Spleen (tissue), 11 donors: ENCODE measurements at regions not wholly inside any gene's neighbourhood (a gene's known extent, or its start where the extent isn't known, plus 50 kb on each side); places are given as distances from the start of the nearest gene placed in this dataset.

Experiments used
- DNase-seq: peaks from one replicate; pipeline ENCODE4 v3.0.0-alpha.2; 2020
- H3K27ac ChIP-seq, 8 donors: fragments of 200-600 bp; sonication (generic) in 7 of 8; 1 replicate in 4 of 8; 2 replicates in 4 of 8; pipeline versions ENCODE4 v1.5.0 to v1.8.0; 2016 to 2021; ENCODE audit warnings: inconsistent platforms in 4 of 8, mild to moderate bottlenecking in 4 of 8, moderate library complexity in 1 of 8
- H3K27me3 ChIP-seq, 7 donors: fragments of 200-600 bp; sonication (generic) in 6 of 7; replicated peaks in 1 of 7; 1 replicate in 4 of 7; 2 replicates in 3 of 7; pipeline versions ENCODE4 v1.5.0 to v1.8.0; 2016 to 2021; ENCODE audit warnings: inconsistent platforms in 3 of 7, mild to moderate bottlenecking in 1 of 7
- H3K36me3 ChIP-seq, 6 donors: fragments of 200-600 bp; sonication (generic) in 5 of 6; 1 replicate in 4 of 6; 2 replicates in 2 of 6; pipeline versions ENCODE4 v1.5.0 to v1.8.0; 2016 to 2021; ENCODE audit warnings: inconsistent platforms in 2 of 6
- H3K4me1 ChIP-seq, 6 donors: fragments of 200-600 bp; sonication (generic) in 5 of 6; 1 replicate in 3 of 6; 2 replicates in 3 of 6; pipeline versions ENCODE4 v1.5.0 to v1.8.0; 2016 to 2021; ENCODE audit warnings: inconsistent platforms in 3 of 6
- H3K4me3 ChIP-seq, 8 donors: fragments of 200-600 bp; sonication (generic) in 7 of 8; 1 replicate in 4 of 8; 2 replicates in 4 of 8; pipeline versions ENCODE4 v1.5.0 to v1.8.0; 2016 to 2021; ENCODE audit warnings: inconsistent platforms in 4 of 8, mild to moderate bottlenecking in 4 of 8, moderate library complexity in 2 of 8
- H3K9me3 ChIP-seq, 8 donors: fragments of 200-600 bp; sonication (generic) in 7 of 8; 1 replicate in 4 of 8; 2 replicates in 4 of 8; pipeline versions ENCODE4 v1.5.0 to v1.8.0; 2016 to 2021; ENCODE audit warnings: inconsistent platforms in 4 of 8
- POLR2A ChIP-seq, 3 donors: fragments of 450-650 bp; IDR thresholded peaks; one replicate each; pipeline ENCODE4 v1.5.1; 2017; ENCODE audit warnings: antibody characterized with exemption in 3 of 3, mild to moderate bottlenecking in 1 of 3
- POLR2AphosphoS5 ChIP-seq, 3 donors: sonication (generic); formaldehyde crosslinking; IDR thresholded peaks; one replicate each; pipeline ENCODE4 v1.5.1; 2017; ENCODE audit warnings: antibody characterized with exemption in 3 of 3
- WGBS, 5 donors: extraction: QIAGEN DNeasy Blood & Tissue Kit in 3 of 5; methylation state at CpG; one replicate each; pipeline versions ENCODE4 v1.1.5 to v1.1.7; 2013 to 2018; 5-methylcytosine and 5-hydroxymethylcytosine counted together
- intact Hi-C: fragments of 100-400 bp; cut with DNase I; formaldehyde crosslinking; loops from one replicate; pipeline ENCODE4 v1.15.0; 2023; ENCODE audit warnings: low total_unique reads
- small RNA-seq, 4 donors: library from RNA; depleted of rRNA; stranded (forward); fragments of <200 nt; gene quantifications; one replicate each; pipeline ENCODE3, GENCODE V24; 2016
- TF ChIP-seq, protein P1 (sequence below), 11 experiments: fragments of 200-600 bp in 7 of 11; fragments of 450-650 bp in 4 of 11; sonication (generic) in 4 of 11; IDR thresholded peaks in 8 of 11; conservative IDR thresholded peaks in 3 of 11; 1 replicate in 7 of 11; 2 replicates in 4 of 11; pipeline versions ENCODE4 v1.4.0 to v1.8.0; 2016 to 2021; ENCODE audit warnings: antibody characterized with exemption in 11 of 11, inconsistent platforms in 4 of 11, mild to moderate bottlenecking in 1 of 11
- donor health status: healthy with polysubstance abuse.
- donor health status: DM: no; HTN: no; CAD: no; lungs with moderate emphysema.
- donor health status: DM: no; HTN: no; CAD: no.
- donor health status: Bipolar disorder and iron deficiency.
- donor health status: healthy.
- donor health status: DM: no; HTN: no; CAD: no.
- donor health status: DM: yes; HTN: yes; CAD: no.

DNA sequence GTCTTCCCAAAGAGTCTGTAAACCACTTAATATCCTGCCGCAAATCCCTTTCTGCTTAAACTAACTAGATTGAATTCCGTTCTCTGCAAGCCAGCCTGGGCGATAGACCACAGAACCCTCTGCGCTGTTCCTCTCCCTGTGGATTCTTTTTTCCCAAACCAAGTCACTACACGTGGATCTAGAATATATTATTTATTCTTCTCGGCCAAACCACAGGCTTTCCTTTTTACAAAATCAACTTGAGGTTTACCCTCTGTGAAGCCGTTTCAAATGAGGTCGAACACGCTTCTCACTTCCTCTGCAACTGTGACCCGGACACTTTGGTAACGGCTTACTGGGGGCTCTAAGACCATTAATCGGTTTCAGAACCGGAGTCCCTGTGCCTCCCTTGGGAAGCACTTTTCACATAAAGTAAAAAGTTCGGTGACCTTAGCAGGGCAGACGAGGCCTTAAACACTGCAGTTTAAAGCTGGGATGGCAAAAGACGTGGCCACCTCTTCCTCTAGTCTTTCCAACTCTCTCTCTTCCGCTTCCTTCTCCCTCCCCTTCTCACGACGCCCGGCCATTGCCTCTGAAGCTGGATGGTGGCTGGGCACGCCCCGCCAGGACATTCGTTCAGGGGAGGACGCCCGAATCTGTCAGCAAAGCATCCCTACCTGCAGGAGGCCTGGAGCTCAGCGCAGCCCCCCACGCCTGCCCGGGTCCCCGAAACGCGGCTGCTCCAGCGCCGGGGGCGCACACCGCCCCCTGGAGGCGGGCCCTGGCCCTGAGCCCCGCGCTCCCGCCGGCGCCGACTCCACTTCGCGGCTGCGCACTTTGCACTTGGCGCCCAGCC is 55.0 kb upstream of the FOXC1 start:
- peak overlapping the region; percentile 19 to 73 (median 40) for H3K4me3 ChIP-seq
- WGBS, 5 donors, result 13 to 22% (median 19%) methylated on average over 32 to 46 of the region's 46 CpGs
- peak; percentile 89 for DNase-seq
- intact Hi-C loops, result no loop called here
- peaks cover 0 to 36% (median 5%) of the 10 kb centered on the region in 7 donors for H3K27me3 ChIP-seq
- peak overlapping the region in 6 of 8 donors; percentile 41 to 79 (median 72) for H3K27ac ChIP-seq
- peaks cover 0 to 6% (median 0%) of the 10 kb centered on the region in 8 donors for H3K9me3 ChIP-seq
- H3K36me3 ChIP-seq, result no peaks in the 10 kb centered on the region
- H3K4me1 ChIP-seq, result peaks cover 0 to 23% (median 0%) of the 10 kb centered on the region in 6 donors
- TF ChIP-seq POLR2A (IDR thresholded peaks at IDR 0.05) (no peak), POLR2AphosphoS5 (IDR thresholded peaks at IDR 0.05) (peak in 2 of 3 donors; percentile 63 to 68)
- TF ChIP-seq, protein P1, sequence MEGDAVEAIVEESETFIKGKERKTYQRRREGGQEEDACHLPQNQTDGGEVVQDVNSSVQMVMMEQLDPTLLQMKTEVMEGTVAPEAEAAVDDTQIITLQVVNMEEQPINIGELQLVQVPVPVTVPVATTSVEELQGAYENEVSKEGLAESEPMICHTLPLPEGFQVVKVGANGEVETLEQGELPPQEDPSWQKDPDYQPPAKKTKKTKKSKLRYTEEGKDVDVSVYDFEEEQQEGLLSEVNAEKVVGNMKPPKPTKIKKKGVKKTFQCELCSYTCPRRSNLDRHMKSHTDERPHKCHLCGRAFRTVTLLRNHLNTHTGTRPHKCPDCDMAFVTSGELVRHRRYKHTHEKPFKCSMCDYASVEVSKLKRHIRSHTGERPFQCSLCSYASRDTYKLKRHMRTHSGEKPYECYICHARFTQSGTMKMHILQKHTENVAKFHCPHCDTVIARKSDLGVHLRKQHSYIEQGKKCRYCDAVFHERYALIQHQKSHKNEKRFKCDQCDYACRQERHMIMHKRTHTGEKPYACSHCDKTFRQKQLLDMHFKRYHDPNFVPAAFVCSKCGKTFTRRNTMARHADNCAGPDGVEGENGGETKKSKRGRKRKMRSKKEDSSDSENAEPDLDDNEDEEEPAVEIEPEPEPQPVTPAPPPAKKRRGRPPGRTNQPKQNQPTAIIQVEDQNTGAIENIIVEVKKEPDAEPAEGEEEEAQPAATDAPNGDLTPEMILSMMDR (IDR thresholded peaks at IDR 0.05 in 8 of 11, conservative IDR thresholded peaks at IDR 0.05 in 3 of 11), result peak in 10 of 11 experiments; percentile 23 to 90 (median 79)

DNA sequence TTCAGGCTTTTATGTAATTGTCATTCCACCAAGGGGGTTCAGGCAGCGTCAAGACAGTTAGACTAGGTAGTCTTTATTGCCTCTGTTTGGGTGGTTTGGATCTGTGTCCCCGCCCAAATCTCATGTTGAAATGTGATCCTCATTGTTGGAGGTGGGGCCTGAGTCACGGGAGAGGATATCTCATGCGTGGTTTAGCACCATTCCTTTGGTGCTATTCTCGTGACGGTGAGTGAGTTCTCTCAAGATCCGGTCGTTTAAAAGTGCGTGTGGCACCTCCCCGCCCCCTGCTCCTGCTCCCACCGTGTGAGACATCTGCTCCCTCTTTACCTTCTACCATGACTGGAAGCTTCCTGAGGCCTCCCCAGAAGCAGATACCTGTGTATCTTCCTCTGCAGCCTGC is 51.3 kb upstream of the FOXC1 start:
- intact Hi-C loops, result no loop called here
- Histone ChIP-seq H3K4me1 (peaks cover 0 to 23% (median 0%) of the 10 kb centered on the region in 6 donors), H3K4me3 (no peak overlapping the region), H3K27me3 (peaks cover 0 to 44% (median 5%) of the 10 kb centered on the region in 7 donors), H3K36me3 (no peaks in the 10 kb centered on the region), H3K9me3 (peaks cover 0 to 6% (median 0%) of the 10 kb centered on the region in 8 donors), H3K27ac (no peak overlapping the region)
- TF ChIP-seq POLR2A (IDR thresholded peaks at IDR 0.05), result no peak
- TF ChIP-seq, protein P1 (IDR thresholded peaks at IDR 0.05 in 8 of 11, conservative IDR thresholded peaks at IDR 0.05 in 3 of 11), result no peak
- TF ChIP-seq POLR2AphosphoS5 (IDR thresholded peaks at IDR 0.05), result no peak
- DNase-seq, result no peak
- 74 to 87% (median 83%) methylated on average over 11 of the region's 11 CpGs for WGBS, 5 donors

Small RNA genes lying in the stretch of these regions (small RNA-seq; reads per million reads assigned to genes)
- 0 reads per million in 4 donors for gene RN7SL352P
